Spleen (tissue), 11 donors: ENCODE measurements at regions not wholly inside any gene's neighbourhood (a gene's known extent, or its start where the extent isn't known, plus 50 kb on each side); places are given as distances from the start of the nearest gene placed in this dataset.

Experiments
- DNase-seq: peaks from one replicate; pipeline ENCODE4 v3.0.0-alpha.2; 2020
- H3K27ac ChIP-seq, 8 donors: fragments of 200-600 bp; sonication (generic) in 7 of 8; 1 replicate in 4 of 8; 2 replicates in 4 of 8; pipeline versions ENCODE4 v1.5.0 to v1.8.0; 2016 to 2021; ENCODE audit warnings: inconsistent platforms in 4 of 8, mild to moderate bottlenecking in 4 of 8, moderate library complexity in 1 of 8
- H3K27me3 ChIP-seq, 7 donors: fragments of 200-600 bp; sonication (generic) in 6 of 7; replicated peaks in 1 of 7; 1 replicate in 4 of 7; 2 replicates in 3 of 7; pipeline versions ENCODE4 v1.5.0 to v1.8.0; 2016 to 2021; ENCODE audit warnings: inconsistent platforms in 3 of 7, mild to moderate bottlenecking in 1 of 7
- H3K36me3 ChIP-seq, 6 donors: fragments of 200-600 bp; sonication (generic) in 5 of 6; 1 replicate in 4 of 6; 2 replicates in 2 of 6; pipeline versions ENCODE4 v1.5.0 to v1.8.0; 2016 to 2021; ENCODE audit warnings: inconsistent platforms in 2 of 6
- H3K4me1 ChIP-seq, 6 donors: fragments of 200-600 bp; sonication (generic) in 5 of 6; 1 replicate in 3 of 6; 2 replicates in 3 of 6; pipeline versions ENCODE4 v1.5.0 to v1.8.0; 2016 to 2021; ENCODE audit warnings: inconsistent platforms in 3 of 6
- H3K4me3 ChIP-seq, 8 donors: fragments of 200-600 bp; sonication (generic) in 7 of 8; 1 replicate in 4 of 8; 2 replicates in 4 of 8; pipeline versions ENCODE4 v1.5.0 to v1.8.0; 2016 to 2021; ENCODE audit warnings: inconsistent platforms in 4 of 8, mild to moderate bottlenecking in 4 of 8, moderate library complexity in 2 of 8
- H3K9me3 ChIP-seq, 8 donors: fragments of 200-600 bp; sonication (generic) in 7 of 8; 1 replicate in 4 of 8; 2 replicates in 4 of 8; pipeline versions ENCODE4 v1.5.0 to v1.8.0; 2016 to 2021; ENCODE audit warnings: inconsistent platforms in 4 of 8
- POLR2A ChIP-seq, 3 donors: fragments of 450-650 bp; IDR thresholded peaks; one replicate each; pipeline ENCODE4 v1.5.1; 2017; ENCODE audit warnings: antibody characterized with exemption in 3 of 3, mild to moderate bottlenecking in 1 of 3
- POLR2AphosphoS5 ChIP-seq, 3 donors: sonication (generic); formaldehyde crosslinking; IDR thresholded peaks; one replicate each; pipeline ENCODE4 v1.5.1; 2017; ENCODE audit warnings: antibody characterized with exemption in 3 of 3
- WGBS, 5 donors: extraction: QIAGEN DNeasy Blood & Tissue Kit in 3 of 5; methylation state at CpG; one replicate each; pipeline versions ENCODE4 v1.1.5 to v1.1.7; 2013 to 2018; 5-methylcytosine and 5-hydroxymethylcytosine counted together
- intact Hi-C: fragments of 100-400 bp; cut with DNase I; formaldehyde crosslinking; loops from one replicate; pipeline ENCODE4 v1.15.0; 2023; ENCODE audit warnings: low total_unique reads
- TF ChIP-seq, protein P1 (sequence below), 11 experiments: fragments of 200-600 bp in 7 of 11; fragments of 450-650 bp in 4 of 11; sonication (generic) in 4 of 11; IDR thresholded peaks in 8 of 11; conservative IDR thresholded peaks in 3 of 11; 1 replicate in 7 of 11; 2 replicates in 4 of 11; pipeline versions ENCODE4 v1.4.0 to v1.8.0; 2016 to 2021; ENCODE audit warnings: antibody characterized with exemption in 11 of 11, inconsistent platforms in 4 of 11, mild to moderate bottlenecking in 1 of 11
- donor health status: healthy with polysubstance abuse.
- donor health status: DM: no; HTN: no; CAD: no; lungs with moderate emphysema.
- donor health status: DM: no; HTN: no; CAD: no.
- donor health status: Bipolar disorder and iron deficiency.
- donor health status: healthy.
- donor health status: DM: no; HTN: no; CAD: no.
- donor health status: DM: yes; HTN: yes; CAD: no.

DNA sequence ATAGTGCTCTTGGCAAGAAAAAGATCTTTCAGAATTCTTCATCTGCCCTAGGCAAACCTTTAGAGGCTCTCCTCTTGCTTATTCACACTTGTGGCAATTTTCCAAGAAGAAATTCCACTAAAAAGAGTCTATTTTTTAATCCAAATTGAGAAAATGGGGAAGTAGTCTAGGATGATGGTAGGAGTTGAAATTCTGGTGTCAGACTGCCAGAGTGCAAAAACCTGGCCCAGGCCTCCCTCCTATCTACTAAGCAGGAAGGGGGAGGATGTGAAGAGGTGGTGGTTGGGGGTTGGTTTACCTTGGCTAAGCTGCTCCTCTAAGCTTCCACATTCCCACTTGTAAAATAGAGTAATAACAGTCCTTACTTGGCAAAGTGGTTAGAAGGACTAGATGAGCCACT lies 120.6 kb upstream of the KCNJ15 start:
- Histone ChIP-seq H3K36me3 (no peaks in the 10 kb centered on the region), H3K27me3 (peaks cover 0 to 16% (median 0%) of the 10 kb centered on the region in 7 donors), H3K4me1 (no peaks in the 10 kb centered on the region), H3K9me3 (no peaks in the 10 kb centered on the region), H3K27ac (no peak overlapping the region), H3K4me3 (no peak overlapping the region)
- TF ChIP-seq, protein P1, sequence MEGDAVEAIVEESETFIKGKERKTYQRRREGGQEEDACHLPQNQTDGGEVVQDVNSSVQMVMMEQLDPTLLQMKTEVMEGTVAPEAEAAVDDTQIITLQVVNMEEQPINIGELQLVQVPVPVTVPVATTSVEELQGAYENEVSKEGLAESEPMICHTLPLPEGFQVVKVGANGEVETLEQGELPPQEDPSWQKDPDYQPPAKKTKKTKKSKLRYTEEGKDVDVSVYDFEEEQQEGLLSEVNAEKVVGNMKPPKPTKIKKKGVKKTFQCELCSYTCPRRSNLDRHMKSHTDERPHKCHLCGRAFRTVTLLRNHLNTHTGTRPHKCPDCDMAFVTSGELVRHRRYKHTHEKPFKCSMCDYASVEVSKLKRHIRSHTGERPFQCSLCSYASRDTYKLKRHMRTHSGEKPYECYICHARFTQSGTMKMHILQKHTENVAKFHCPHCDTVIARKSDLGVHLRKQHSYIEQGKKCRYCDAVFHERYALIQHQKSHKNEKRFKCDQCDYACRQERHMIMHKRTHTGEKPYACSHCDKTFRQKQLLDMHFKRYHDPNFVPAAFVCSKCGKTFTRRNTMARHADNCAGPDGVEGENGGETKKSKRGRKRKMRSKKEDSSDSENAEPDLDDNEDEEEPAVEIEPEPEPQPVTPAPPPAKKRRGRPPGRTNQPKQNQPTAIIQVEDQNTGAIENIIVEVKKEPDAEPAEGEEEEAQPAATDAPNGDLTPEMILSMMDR (IDR thresholded peaks at IDR 0.05 in 8 of 11, conservative IDR thresholded peaks at IDR 0.05 in 3 of 11), result no peak
- TF ChIP-seq POLR2A (IDR thresholded peaks at IDR 0.05) (no peak), POLR2AphosphoS5 (IDR thresholded peaks at IDR 0.05) (no peak)
- intact Hi-C loops, result no loop called here
- no peak for DNase-seq

DNA sequence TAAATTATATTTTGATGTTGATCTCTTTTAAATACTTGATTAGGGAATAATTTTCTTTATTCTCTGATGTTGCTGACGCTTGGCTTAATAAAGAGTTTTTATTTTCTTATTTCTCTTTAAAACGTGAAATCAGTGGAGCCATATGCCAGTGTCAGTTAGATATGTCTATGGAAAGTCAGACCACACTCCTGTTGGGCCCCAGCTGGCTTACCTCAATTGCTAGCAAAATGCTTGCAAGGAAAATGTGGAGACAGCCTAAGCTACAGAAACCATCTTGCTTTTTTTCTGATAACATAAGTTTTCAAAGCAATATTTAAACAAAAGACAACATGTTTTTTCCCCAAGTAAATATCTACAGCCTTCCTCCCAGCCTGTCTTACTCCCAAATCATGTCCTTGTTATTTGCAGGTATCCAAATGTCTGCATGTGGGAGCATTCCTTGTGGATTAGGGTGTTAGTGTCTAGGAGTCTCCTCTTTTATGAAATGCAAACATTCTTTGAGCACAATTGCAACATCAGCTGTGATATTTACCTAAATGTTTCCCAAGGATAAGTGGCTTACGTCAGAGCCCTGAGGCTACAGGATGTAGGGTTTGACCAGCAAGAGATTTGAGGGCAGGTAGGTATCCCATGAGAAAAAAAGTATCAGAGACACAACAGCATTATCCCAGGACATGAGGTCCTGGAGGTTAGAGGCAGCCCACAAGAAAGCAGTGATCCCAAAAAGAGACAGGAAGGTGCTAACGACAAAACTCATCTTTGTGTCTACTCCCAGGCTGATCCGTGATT lies 117.2 kb upstream of the KCNJ15 start:
- H3K36me3 ChIP-seq, result no peaks in the 10 kb centered on the region
- intact Hi-C loops, result no loop called here
- H3K4me3 ChIP-seq, result no peak overlapping the region
- no peak overlapping the region for H3K27ac ChIP-seq
- DNase-seq, result no peak
- 68 to 80% (median 75%) methylated on average over 5 of the region's 5 CpGs for WGBS, 5 donors
- no peaks in the 10 kb centered on the region for H3K4me1 ChIP-seq
- H3K9me3 ChIP-seq, result peaks cover 0 to 13% (median 2%) of the 10 kb centered on the region in 8 donors
- H3K27me3 ChIP-seq, result peaks cover 0 to 7% (median 0%) of the 10 kb centered on the region in 7 donors
- TF ChIP-seq POLR2AphosphoS5 (IDR thresholded peaks at IDR 0.05) (no peak), POLR2A (IDR thresholded peaks at IDR 0.05) (no peak)
- TF ChIP-seq, protein P1 (IDR thresholded peaks at IDR 0.05 in 8 of 11, conservative IDR thresholded peaks at IDR 0.05 in 3 of 11), result no peak

DNA sequence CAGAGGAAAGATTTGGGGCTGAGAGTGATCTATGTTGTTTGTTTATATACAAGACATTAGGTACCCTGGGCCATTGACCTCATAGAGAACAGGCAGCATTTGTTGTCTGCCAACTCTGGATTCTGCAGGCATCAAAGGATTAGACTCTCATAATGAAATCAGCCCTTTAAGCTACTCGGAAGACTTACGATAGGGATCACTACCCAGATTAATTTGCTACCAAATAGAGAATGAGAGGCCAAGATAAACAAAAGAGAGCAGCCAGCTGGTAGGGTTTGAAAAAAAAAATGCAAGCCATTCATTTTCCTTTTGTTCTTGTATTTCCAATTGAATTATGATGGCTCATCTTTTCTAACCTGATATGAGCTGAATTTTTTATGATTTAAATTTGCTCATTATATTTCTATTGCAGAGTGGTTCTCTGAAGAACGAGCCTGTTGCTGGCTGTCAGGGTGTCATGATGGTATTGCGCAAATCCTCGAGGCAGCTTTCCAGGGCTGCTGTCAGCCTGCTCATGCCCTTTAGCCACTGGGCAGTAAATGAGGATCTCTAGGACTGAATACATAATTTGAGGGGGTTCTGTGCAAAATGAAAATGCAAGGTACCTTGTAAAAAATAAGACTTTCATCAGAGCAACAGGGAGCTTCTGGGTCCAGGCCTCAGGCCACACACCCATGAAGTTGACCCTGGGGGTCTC lies 116.4 kb upstream of the KCNJ15 start:
- Histone ChIP-seq H3K9me3 (peaks cover 0 to 21% (median 9%) of the 10 kb centered on the region in 8 donors), H3K36me3 (no peaks in the 10 kb centered on the region), H3K4me3 (no peak overlapping the region), H3K27me3 (peaks cover 0 to 7% (median 0%) of the 10 kb centered on the region in 7 donors), H3K4me1 (no peaks in the 10 kb centered on the region), H3K27ac (no peak overlapping the region)
- intact Hi-C loops, result no loop called here
- no peak for TF ChIP-seq POLR2AphosphoS5 (IDR thresholded peaks at IDR 0.05)
- TF ChIP-seq, protein P1 (IDR thresholded peaks at IDR 0.05 in 8 of 11, conservative IDR thresholded peaks at IDR 0.05 in 3 of 11), result no peak
- TF ChIP-seq POLR2A (IDR thresholded peaks at IDR 0.05), result no peak
- 50 to 65% (median 62%) methylated on average over 5 of the region's 5 CpGs for WGBS, 5 donors
- DNase-seq, result no peak

DNA sequence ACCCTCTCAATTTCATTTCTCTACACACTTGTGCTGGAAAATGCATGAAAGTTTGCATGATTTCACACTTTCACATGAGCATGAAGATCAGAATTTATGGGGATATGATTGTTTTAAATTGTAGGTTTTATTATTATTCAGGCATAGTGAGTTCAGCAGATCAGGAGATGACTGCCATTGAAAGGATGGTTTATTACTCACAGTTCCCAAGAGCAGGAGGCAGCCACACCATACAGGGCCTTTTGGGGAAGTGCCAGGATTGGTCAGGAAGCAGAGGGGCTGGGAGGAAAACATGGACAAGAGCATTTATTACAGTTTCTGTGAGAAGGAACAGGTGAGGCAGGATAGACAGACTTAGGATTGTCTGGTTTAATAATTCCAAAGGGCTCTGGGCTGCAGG lies 114.6 kb upstream of the KCNJ15 start:
- no peak for DNase-seq
- H3K4me1 ChIP-seq, result no peaks in the 10 kb centered on the region
- peaks cover 0 to 26% (median 13%) of the 10 kb centered on the region in 8 donors for H3K9me3 ChIP-seq
- H3K36me3 ChIP-seq, result no peaks in the 10 kb centered on the region
- H3K27me3 ChIP-seq, result peaks cover 0 to 4% (median 0%) of the 10 kb centered on the region in 7 donors
- intact Hi-C loops, result no loop called here
- no peak overlapping the region for H3K4me3 ChIP-seq
- TF ChIP-seq, protein P1 (IDR thresholded peaks at IDR 0.05 in 8 of 11, conservative IDR thresholded peaks at IDR 0.05 in 3 of 11), result no peak
- no peak for TF ChIP-seq POLR2A (IDR thresholded peaks at IDR 0.05)
- no peak for TF ChIP-seq POLR2AphosphoS5 (IDR thresholded peaks at IDR 0.05)
- H3K27ac ChIP-seq, result no peak overlapping the region
